ENCODE measurements at regions not wholly inside any gene's neighbourhood (a gene's known extent, or its start where the extent isn't known, plus 50 kb on each side); places are given as distances from the start of the nearest gene placed in this dataset.
"Not testable (repeated sequence)": the region's sequence is repeated elsewhere in the genome, so short reads cannot be mapped to it uniquely, and the experiment has no call there.

DNA sequence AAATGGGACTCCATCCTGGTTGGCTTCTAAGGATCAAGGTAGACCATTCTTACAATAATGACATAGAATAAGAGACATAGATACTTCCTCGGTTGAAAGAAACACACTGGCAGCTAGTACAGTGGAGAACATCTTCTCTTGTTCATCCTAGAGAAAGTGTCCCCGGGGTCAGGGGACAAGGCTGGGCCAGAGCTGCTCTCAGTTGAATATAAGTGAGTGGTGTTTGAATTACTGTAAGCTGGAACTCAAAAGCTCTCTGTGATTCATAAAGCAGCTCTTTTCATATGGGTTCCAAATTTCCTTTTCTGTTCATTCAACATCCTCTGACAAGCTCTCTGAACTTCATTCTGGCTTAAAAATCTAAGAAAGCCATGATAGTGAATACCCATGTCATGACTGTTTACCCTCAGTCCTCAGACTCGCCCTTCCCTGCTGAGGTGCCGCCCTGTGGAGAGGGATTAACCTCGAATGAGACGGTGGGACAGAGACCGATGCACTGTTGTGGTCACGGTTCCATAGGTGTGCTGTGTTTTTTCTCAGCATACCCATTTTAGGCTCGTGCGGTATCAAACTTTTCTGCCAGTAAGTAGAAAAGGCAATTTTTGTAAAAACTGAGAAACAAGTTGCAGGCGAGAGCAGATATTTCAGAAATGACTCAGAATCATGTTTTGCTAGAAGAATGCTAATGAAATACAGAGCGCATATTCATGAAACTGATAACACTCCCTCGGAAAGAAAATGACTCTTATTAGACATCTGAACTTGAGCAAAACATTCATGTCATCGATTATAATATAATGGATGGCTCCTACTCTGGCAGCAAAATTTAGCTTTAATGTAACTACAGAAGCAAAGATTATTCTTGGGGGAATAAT is 351.1 kb downstream of the ANAPC1 start:
- not testable (repeated sequence) for TF ChIP-seq ZNF565 (CRISPR knock-in tag; conservative IDR thresholded peaks at IDR 0.05; ENCODE audit: low read depth); CSDC2 (CRISPR knock-in tag; IDR thresholded peaks at IDR 0.05); BACH2 (CRISPR knock-in tag; IDR thresholded peaks at IDR 0.05; ENCODE audit: borderline replicate concordance); TOX (CRISPR knock-in tag; IDR thresholded peaks at IDR 0.05; ENCODE audit: borderline replicate concordance); ESRRG (CRISPR knock-in tag; IDR thresholded peaks at IDR 0.05); RARB (CRISPR knock-in tag; IDR thresholded peaks at IDR 0.05); GLIS3 (CRISPR knock-in tag; IDR thresholded peaks at IDR 0.05); ARNTL (CRISPR knock-in tag; IDR thresholded peaks at IDR 0.05; ENCODE audit: borderline replicate concordance, low read depth); ZFP3 (CRISPR knock-in tag; IDR thresholded peaks at IDR 0.05); ZFP30 (CRISPR knock-in tag; IDR thresholded peaks at IDR 0.05)
- TF ChIP-seq, protein P1, sequence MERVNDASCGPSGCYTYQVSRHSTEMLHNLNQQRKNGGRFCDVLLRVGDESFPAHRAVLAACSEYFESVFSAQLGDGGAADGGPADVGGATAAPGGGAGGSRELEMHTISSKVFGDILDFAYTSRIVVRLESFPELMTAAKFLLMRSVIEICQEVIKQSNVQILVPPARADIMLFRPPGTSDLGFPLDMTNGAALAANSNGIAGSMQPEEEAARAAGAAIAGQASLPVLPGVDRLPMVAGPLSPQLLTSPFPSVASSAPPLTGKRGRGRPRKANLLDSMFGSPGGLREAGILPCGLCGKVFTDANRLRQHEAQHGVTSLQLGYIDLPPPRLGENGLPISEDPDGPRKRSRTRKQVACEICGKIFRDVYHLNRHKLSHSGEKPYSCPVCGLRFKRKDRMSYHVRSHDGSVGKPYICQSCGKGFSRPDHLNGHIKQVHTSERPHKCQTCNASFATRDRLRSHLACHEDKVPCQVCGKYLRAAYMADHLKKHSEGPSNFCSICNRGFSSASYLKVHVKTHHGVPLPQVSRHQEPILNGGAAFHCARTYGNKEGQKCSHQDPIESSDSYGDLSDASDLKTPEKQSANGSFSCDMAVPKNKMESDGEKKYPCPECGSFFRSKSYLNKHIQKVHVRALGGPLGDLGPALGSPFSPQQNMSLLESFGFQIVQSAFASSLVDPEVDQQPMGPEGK (CRISPR knock-in tag; IDR thresholded peaks at IDR 0.05; ENCODE audit: borderline replicate concordance): not testable (repeated sequence)
- TF ChIP-seq, protein P2, sequence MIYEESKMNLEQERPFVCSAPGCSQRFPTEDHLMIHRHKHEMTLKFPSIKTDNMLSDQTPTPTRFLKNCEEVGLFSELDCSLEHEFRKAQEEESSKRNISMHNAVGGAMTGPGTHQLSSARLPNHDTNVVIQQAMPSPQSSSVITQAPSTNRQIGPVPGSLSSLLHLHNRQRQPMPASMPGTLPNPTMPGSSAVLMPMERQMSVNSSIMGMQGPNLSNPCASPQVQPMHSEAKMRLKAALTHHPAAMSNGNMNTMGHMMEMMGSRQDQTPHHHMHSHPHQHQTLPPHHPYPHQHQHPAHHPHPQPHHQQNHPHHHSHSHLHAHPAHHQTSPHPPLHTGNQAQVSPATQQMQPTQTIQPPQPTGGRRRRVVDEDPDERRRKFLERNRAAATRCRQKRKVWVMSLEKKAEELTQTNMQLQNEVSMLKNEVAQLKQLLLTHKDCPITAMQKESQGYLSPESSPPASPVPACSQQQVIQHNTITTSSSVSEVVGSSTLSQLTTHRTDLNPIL (CRISPR knock-in tag; IDR thresholded peaks at IDR 0.05; ENCODE audit: low read depth): not testable (repeated sequence)
- TF ChIP-seq, protein P3, sequence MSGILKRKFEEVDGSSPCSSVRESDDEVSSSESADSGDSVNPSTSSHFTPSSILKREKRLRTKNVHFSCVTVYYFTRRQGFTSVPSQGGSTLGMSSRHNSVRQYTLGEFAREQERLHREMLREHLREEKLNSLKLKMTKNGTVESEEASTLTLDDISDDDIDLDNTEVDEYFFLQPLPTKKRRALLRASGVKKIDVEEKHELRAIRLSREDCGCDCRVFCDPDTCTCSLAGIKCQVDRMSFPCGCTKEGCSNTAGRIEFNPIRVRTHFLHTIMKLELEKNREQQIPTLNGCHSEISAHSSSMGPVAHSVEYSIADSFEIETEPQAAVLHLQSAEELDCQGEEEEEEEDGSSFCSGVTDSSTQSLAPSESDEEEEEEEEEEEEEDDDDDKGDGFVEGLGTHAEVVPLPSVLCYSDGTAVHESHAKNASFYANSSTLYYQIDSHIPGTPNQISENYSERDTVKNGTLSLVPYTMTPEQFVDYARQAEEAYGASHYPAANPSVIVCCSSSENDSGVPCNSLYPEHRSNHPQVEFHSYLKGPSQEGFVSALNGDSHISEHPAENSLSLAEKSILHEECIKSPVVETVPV (CRISPR knock-in tag; IDR thresholded peaks at IDR 0.05): not testable (repeated sequence)
- TF ChIP-seq, protein P4, sequence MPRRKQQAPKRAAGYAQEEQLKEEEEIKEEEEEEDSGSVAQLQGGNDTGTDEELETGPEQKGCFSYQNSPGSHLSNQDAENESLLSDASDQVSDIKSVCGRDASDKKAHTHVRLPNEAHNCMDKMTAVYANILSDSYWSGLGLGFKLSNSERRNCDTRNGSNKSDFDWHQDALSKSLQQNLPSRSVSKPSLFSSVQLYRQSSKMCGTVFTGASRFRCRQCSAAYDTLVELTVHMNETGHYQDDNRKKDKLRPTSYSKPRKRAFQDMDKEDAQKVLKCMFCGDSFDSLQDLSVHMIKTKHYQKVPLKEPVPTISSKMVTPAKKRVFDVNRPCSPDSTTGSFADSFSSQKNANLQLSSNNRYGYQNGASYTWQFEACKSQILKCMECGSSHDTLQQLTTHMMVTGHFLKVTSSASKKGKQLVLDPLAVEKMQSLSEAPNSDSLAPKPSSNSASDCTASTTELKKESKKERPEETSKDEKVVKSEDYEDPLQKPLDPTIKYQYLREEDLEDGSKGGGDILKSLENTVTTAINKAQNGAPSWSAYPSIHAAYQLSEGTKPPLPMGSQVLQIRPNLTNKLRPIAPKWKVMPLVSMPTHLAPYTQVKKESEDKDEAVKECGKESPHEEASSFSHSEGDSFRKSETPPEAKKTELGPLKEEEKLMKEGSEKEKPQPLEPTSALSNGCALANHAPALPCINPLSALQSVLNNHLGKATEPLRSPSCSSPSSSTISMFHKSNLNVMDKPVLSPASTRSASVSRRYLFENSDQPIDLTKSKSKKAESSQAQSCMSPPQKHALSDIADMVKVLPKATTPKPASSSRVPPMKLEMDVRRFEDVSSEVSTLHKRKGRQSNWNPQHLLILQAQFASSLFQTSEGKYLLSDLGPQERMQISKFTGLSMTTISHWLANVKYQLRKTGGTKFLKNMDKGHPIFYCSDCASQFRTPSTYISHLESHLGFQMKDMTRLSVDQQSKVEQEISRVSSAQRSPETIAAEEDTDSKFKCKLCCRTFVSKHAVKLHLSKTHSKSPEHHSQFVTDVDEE (CRISPR knock-in tag; IDR thresholded peaks at IDR 0.05): not testable (repeated sequence)

Measured in SK-N-SH treated with all-trans-retinoic acid at 6 μM for 48 hours (cell line).